Mesothelial cell of epicardium (in vitro differentiated cells): ENCODE measurements at regions not wholly inside any gene's neighbourhood (a gene's known extent, or its start where the extent isn't known, plus 50 kb on each side); places are given as distances from the start of the nearest gene placed in this dataset.

Experiments
- DNase-seq, 2 experiments: peaks; one replicate each; pipeline ENCODE4 v3.0.0; 2021; ENCODE audit warnings: low spot score in 2 of 2; ENCODE audit not compliant: unreplicated experiment in 2 of 2
- H3K27ac Mint-ChIP-seq: 2 replicates; pipeline ENCODE4 v1.8.0; 2021; ENCODE audit warnings: mixed read lengths
- H3K27me3 Mint-ChIP-seq: 2 replicates; pipeline ENCODE4 v1.8.0; 2021; ENCODE audit warnings: low read depth, mixed read lengths
- H3K36me3 Mint-ChIP-seq: 2 replicates; pipeline ENCODE4 v1.8.0; 2021; ENCODE audit warnings: mixed read lengths
- H3K4me1 Mint-ChIP-seq: 2 replicates; pipeline ENCODE4 v1.8.0; 2021; ENCODE audit warnings: mixed read lengths
- H3K4me3 Mint-ChIP-seq: 2 replicates; pipeline ENCODE4 v1.8.0; 2021; ENCODE audit warnings: mild to moderate bottlenecking, moderate library complexity, mixed read lengths
- H3K9me3 Mint-ChIP-seq: 2 replicates; pipeline ENCODE4 v1.8.0; 2021; ENCODE audit warnings: mixed read lengths
- CTCF ChIP-seq: fragments of 200-600 bp; sonication (generic); IDR thresholded peaks from one replicate; pipeline ENCODE4 v1.5.0; 2021; ENCODE audit warnings: antibody characterized with exemption; ENCODE audit not compliant: unreplicated experiment

GRCh38 chr3:96059301-96059700 is 755.1 kb upstream of the EPHA6 start:
- Mint-ChIP-seq H3K9me3 (peaks cover 7% of the 10 kb centered on the region), H3K36me3 (no peaks in the 10 kb centered on the region), H3K27me3 (no peaks in the 10 kb centered on the region), H3K4me3 (no peak overlapping the region), H3K4me1 (no peaks in the 10 kb centered on the region), H3K27ac (no peak overlapping the region)
- DNase-seq, result no peak
- no peak for TF ChIP-seq CTCF

GRCh38 chr3:96069065-96069464 is 745.3 kb upstream of the EPHA6 start:
- no peak for DNase-seq
- H3K4me1 Mint-ChIP-seq, result no peaks in the 10 kb centered on the region
- H3K27ac Mint-ChIP-seq, result no peak overlapping the region
- no peaks in the 10 kb centered on the region for H3K27me3 Mint-ChIP-seq
- no peak overlapping the region for H3K4me3 Mint-ChIP-seq
- TF ChIP-seq CTCF, result no peak
- no peaks in the 10 kb centered on the region for H3K36me3 Mint-ChIP-seq
- H3K9me3 Mint-ChIP-seq, result no peaks in the 10 kb centered on the region

GRCh38 chr3:96070678-96071077 is 743.7 kb upstream of the EPHA6 start:
- DNase-seq, result no peak
- no peak overlapping the region for H3K27ac Mint-ChIP-seq
- H3K9me3 Mint-ChIP-seq, result no peaks in the 10 kb centered on the region
- no peak for TF ChIP-seq CTCF
- no peaks in the 10 kb centered on the region for H3K36me3 Mint-ChIP-seq
- no peaks in the 10 kb centered on the region for H3K27me3 Mint-ChIP-seq
- no peaks in the 10 kb centered on the region for H3K4me1 Mint-ChIP-seq
- no peak overlapping the region for H3K4me3 Mint-ChIP-seq

- Mint-ChIP-seq H3K9me3 (no peaks in the 10 kb centered on the region), H3K27me3 (no peaks in the 10 kb centered on the region)
- TF ChIP-seq CTCF, result no peak
Measured at GRCh38 chr3:96071097-96071496, 743.3 kb upstream of the EPHA6 start.

GRCh38 chr3:96072226-96072625 is 742.2 kb upstream of the EPHA6 start:
- no peak overlapping the region for H3K4me3 Mint-ChIP-seq
- no peak for TF ChIP-seq CTCF
- no peaks in the 10 kb centered on the region for H3K36me3 Mint-ChIP-seq
- DNase-seq, result no peak
- no peaks in the 10 kb centered on the region for H3K27me3 Mint-ChIP-seq
- H3K27ac Mint-ChIP-seq, result no peak overlapping the region
- no peaks in the 10 kb centered on the region for H3K9me3 Mint-ChIP-seq
- H3K4me1 Mint-ChIP-seq, result no peaks in the 10 kb centered on the region

More at GRCh38 chr3:96071097-96071496, 743.3 kb upstream of the EPHA6 start:
- no peaks in the 10 kb centered on the region for H3K4me1 Mint-ChIP-seq
- no peak overlapping the region for H3K27ac Mint-ChIP-seq
- H3K36me3 Mint-ChIP-seq, result no peaks in the 10 kb centered on the region
- DNase-seq, result no peak
- H3K4me3 Mint-ChIP-seq, result no peak overlapping the region

- no peak for DNase-seq
- Mint-ChIP-seq H3K27me3 (no peaks in the 10 kb centered on the region), H3K36me3 (no peaks in the 10 kb centered on the region), H3K4me1 (no peaks in the 10 kb centered on the region), H3K4me3 (no peak overlapping the region), H3K27ac (no peak overlapping the region), H3K9me3 (peaks cover 12% of the 10 kb centered on the region)
- TF ChIP-seq CTCF, result no peak
Measured at GRCh38 chr3:96083610-96084009, 730.8 kb upstream of the EPHA6 start.
